ENCODE measurements at regions not wholly inside any gene's neighbourhood (a gene's known extent, or its start where the extent isn't known, plus 50 kb on each side); places are given as distances from the start of the nearest gene placed in this dataset.
"Not testable (repeated sequence)": the region's sequence is repeated elsewhere in the genome, so short reads cannot be mapped to it uniquely, and the experiment has no call there.

DNA sequence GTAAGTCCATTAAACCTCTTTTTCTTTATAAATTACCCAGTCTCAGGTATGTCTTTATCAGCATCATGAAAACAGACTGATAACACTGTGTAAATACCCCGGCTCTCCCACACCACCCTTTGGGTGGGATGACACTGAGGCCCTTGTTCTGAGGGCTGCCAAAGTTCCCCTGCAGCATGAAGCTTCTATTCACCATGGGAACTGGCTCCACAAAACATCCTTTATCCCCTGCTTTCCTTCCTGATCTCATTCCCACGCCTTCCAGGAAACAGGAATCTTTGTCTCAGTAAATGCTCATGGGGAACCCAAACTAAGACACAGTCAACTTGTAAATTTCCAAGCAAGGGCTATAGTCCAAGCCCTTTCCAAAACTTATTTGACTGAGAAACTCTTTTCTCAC, 88.4 kb downstream of the ABCC12 start:
- H3K27ac ChIP-seq: no peak overlapping the region
- no peak for DNase-seq (ENCODE audit: low spot score in 2 of 2)
- intact Hi-C loops (cut with DNase I): loop anchor here (10.0 kb wide), 1 partner anchor 63 kb away; no protein-coding TSS in a partner anchor
- TF ChIP-seq CTCF (IDR thresholded peaks at IDR 0.05): no peak
- H3K27me3 ChIP-seq: no peaks in the 10 kb centered on the region
- H3K36me3 ChIP-seq: no peaks in the 10 kb centered on the region
- no peak overlapping the region for H3K4me3 ChIP-seq
- H3K4me1 ChIP-seq: no peaks in the 10 kb centered on the region
- no peaks in the 10 kb centered on the region for H3K9me3 ChIP-seq

DNA sequence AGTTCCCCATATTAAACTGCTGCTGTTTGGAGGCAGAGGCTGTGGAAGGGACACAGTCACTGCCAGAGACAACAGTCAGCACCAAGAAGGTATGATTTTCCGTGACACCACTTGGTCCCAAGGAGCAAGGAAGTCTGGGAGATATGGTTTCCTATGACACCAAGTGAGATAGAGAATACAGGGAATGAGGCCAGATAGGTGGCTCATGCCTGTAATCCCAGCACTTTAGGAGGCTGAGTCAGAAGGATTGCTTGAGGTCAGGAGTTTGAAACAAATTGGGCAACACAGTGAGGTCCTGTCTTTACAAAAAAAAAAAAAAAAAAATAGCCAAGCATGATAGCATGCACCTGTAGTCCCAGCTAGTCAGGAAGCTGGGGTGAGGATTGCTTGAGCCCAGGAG, 90.8 kb downstream of the ABCC12 start:
- Histone ChIP-seq H3K4me1 (no peaks in the 10 kb centered on the region), H3K27me3 (no peaks in the 10 kb centered on the region), H3K9me3 (no peaks in the 10 kb centered on the region), H3K4me3 (no peak overlapping the region), H3K27ac (no peak overlapping the region), H3K36me3 (no peaks in the 10 kb centered on the region)
- intact Hi-C loops (cut with DNase I): loop anchor here (10.0 kb wide), 1 partner anchor 60 kb away; no protein-coding TSS in a partner anchor
- no peak for TF ChIP-seq CTCF (IDR thresholded peaks at IDR 0.05)
- no peak for DNase-seq (ENCODE audit: low spot score in 2 of 2)

DNA sequence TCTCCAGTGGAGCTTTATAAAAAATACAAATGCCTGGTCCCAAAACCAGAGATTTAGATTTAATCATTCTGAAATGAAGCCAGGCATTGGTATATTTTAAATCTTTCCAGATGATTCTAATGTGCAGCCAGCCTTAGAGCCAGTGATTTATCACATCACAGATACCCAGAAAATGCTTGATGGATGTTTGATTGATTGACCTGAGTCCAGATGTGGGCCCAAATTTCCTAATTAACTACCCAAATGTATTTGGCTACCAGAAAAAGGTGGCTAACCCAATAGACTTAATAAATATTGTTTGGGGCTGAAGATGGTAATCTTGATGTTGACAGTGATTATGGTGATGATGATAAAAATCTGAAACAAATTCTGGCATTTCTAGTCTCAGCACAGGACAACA, 93.1 kb downstream of the ABCC12 start:
- no peaks in the 10 kb centered on the region for H3K27me3 ChIP-seq
- no peaks in the 10 kb centered on the region for H3K4me1 ChIP-seq
- no peaks in the 10 kb centered on the region for H3K36me3 ChIP-seq
- no peak for TF ChIP-seq CTCF (IDR thresholded peaks at IDR 0.05)
- no peak for DNase-seq (ENCODE audit: low spot score in 2 of 2)
- intact Hi-C loops (cut with DNase I): loop anchor here (10.0 kb wide), 1 partner anchor 58 kb away; no protein-coding TSS in a partner anchor
- no peak overlapping the region for H3K27ac ChIP-seq
- no peaks in the 10 kb centered on the region for H3K9me3 ChIP-seq
- H3K4me3 ChIP-seq: no peak overlapping the region

GRCh38 chr16:48059936-48060335, 95.9 kb downstream of the ABCC12 start:
- H3K9me3 ChIP-seq: no peaks in the 10 kb centered on the region
- no peak overlapping the region for H3K27ac ChIP-seq
- no peaks in the 10 kb centered on the region for H3K36me3 ChIP-seq
- intact Hi-C loops (cut with DNase I): loop anchor here (10.0 kb wide), 1 partner anchor 55 kb away; no protein-coding TSS in a partner anchor
- no peaks in the 10 kb centered on the region for H3K27me3 ChIP-seq
- DNase-seq (ENCODE audit: low spot score in 2 of 2): no peak
- no peak overlapping the region for H3K4me3 ChIP-seq
- TF ChIP-seq CTCF (IDR thresholded peaks at IDR 0.05): no peak
- H3K4me1 ChIP-seq: no peaks in the 10 kb centered on the region

DNA sequence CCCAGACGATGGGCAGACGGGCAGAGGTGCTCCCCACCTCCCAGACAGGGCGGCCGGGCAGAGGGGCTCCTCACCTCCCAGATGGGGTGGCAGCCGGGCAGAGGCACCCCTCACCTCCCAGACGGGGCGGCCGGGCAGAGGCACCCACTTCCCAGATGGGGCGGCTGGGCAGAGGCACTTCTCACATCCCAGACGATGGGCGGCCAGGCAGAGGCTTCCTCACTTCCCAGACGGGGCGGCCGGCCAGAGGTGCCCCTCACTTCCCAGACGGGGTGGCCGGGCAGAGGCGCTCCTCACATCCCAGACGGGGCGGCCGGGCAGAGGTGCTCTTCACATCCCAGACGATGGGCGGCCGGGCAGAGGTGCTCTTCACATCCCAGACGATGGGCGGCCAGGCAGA, 96.6 kb downstream of the ABCC12 start:
- H3K27ac ChIP-seq; intact Hi-C loops (cut with DNase I); H3K4me3 ChIP-seq; H3K27me3 ChIP-seq; DNase-seq (ENCODE audit: low spot score in 2 of 2); H3K4me1 ChIP-seq; H3K9me3 ChIP-seq; H3K36me3 ChIP-seq: not testable (repeated sequence)

DNA sequence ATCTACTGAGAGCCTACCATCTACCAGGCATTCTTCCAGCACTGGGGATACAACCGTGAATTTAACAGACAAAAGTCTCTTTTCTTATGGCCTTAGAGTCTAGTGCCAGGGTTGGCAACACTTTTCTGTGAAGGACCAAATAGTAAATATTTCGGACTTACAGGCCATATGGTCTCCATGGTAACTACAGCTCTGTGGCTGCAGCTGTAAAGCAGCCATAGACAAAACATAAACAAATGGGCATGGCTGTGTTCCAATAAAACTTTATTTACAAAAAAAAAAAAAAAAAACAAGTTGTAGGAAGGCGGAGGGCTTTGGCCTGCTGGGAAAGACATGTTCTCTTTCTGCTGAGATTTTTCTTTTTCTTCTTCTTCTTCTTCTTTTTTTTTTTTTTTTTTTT, 98.7 kb downstream of the ABCC12 start:
- H3K9me3 ChIP-seq: no peaks in the 10 kb centered on the region
- intact Hi-C loops (cut with DNase I): no loop called here
- no peak for TF ChIP-seq CTCF (IDR thresholded peaks at IDR 0.05)
- no peaks in the 10 kb centered on the region for H3K4me1 ChIP-seq
- H3K4me3 ChIP-seq: no peak overlapping the region
- no peaks in the 10 kb centered on the region for H3K27me3 ChIP-seq
- DNase-seq (ENCODE audit: low spot score in 2 of 2): no peak
- no peaks in the 10 kb centered on the region for H3K36me3 ChIP-seq
- no peak overlapping the region for H3K27ac ChIP-seq

All from ascending aorta (tissue), 2 donors.